Body of pancreas (tissue), 4 donors: ENCODE measurements at regions not wholly inside any gene's neighbourhood (a gene's known extent, or its start where the extent isn't known, plus 50 kb on each side); places are given as distances from the start of the nearest gene placed in this dataset.

ENCODE experiments used
- POLR2A ChIP-seq, 3 donors: fragments of 450-650 bp; IDR thresholded peaks; one replicate each; pipeline ENCODE4 v1.6.1; 2016; ENCODE audit warnings: antibody characterized with exemption in 3 of 3, mild to moderate bottlenecking in 2 of 3
- TF ChIP-seq, protein P1 (sequence below), 7 experiments: fragments of 450-650 bp in 4 of 7; fragments of 200-600 bp in 3 of 7; sonication (generic) in 3 of 7; IDR thresholded peaks; one replicate each; pipeline ENCODE4 v1.5.1; 2016 to 2019; ENCODE audit warnings: antibody characterized with exemption in 7 of 7

DNA sequence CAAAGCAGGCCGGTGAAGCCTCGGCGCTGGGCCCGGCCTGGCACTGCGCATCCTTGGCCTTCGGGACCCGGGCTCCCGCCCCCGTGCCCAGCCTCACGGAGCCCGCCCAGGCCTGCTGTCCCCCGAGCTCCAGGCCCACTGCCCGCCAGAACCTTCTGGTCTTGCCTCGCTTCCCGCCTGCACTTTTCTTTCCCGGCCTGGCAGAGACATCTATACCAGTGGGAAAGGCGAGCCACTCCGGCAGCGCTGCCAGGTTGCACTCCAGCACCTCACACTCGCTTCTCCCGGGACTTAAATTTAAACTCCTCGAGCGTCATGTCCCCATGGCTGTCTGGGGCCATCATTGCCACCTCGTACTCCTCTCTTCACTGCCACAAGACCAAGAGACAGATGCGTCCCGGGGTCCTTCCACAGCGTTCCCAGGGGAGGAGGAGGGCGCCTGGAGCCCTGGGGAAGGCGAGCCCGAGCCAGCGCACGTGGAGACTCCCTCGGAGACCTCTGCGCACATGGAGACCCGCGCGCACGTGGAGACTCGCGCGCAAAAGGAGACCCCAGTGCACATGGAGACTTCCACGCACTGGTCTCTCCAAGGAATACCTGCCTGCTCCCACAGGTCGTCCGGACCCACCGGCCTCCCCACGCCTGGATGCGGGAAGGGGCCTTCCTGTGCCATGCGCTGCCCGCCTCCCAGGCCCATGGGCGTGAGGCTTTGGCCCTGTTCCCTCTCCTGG is 253.1 kb upstream of the SALL3 start:
- TF ChIP-seq, protein P1, sequence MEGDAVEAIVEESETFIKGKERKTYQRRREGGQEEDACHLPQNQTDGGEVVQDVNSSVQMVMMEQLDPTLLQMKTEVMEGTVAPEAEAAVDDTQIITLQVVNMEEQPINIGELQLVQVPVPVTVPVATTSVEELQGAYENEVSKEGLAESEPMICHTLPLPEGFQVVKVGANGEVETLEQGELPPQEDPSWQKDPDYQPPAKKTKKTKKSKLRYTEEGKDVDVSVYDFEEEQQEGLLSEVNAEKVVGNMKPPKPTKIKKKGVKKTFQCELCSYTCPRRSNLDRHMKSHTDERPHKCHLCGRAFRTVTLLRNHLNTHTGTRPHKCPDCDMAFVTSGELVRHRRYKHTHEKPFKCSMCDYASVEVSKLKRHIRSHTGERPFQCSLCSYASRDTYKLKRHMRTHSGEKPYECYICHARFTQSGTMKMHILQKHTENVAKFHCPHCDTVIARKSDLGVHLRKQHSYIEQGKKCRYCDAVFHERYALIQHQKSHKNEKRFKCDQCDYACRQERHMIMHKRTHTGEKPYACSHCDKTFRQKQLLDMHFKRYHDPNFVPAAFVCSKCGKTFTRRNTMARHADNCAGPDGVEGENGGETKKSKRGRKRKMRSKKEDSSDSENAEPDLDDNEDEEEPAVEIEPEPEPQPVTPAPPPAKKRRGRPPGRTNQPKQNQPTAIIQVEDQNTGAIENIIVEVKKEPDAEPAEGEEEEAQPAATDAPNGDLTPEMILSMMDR (IDR thresholded peaks at IDR 0.05): no peak
- no peak for TF ChIP-seq POLR2A (IDR thresholded peaks at IDR 0.05)
